Upper lobe of left lung (tissue), 4 donors: ENCODE measurements at regions not wholly inside any gene's neighbourhood (a gene's known extent, or its start where the extent isn't known, plus 50 kb on each side); places are given as distances from the start of the nearest gene placed in this dataset.

Experiments
- EP300 ChIP-seq, 4 donors: sonication (generic); formaldehyde crosslinking; IDR thresholded peaks; one replicate each; pipeline ENCODE4 v1.5.1; 2017; ENCODE audit warnings: antibody characterized with exemption in 4 of 4, control low read depth in 2 of 4
- POLR2A ChIP-seq, 4 donors: fragments of 450-650 bp; IDR thresholded peaks; one replicate each; pipeline ENCODE4 v1.5.1; 2016 to 2017; ENCODE audit warnings: antibody characterized with exemption in 4 of 4, mild to moderate bottlenecking in 2 of 4
- TF ChIP-seq, protein P1 (sequence below), 6 experiments: fragments of 450-650 bp in 4 of 6; fragments of 200-600 bp in 2 of 6; sonication (generic) in 2 of 6; IDR thresholded peaks; one replicate each; pipeline ENCODE4 v1.5.1; 2016 to 2019; ENCODE audit warnings: antibody characterized with exemption in 6 of 6

DNA sequence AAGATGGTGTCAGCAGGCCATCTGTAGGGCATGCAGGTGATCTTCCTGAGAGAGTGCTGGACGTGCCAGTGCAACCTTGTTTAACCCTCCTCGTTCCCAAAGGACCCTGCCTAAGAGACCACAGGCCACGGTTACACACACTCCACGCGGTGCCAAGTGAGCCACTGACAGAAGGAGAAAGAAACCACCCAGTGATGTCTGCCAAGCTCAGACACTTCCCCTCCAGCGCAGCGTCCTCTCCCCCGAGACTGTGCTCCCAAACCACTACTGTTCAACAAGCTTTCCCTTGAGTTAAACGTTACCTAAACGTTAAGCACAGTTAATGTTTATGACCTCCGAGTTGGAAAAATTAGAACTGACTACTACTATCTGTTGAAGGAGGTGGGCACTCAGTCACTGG, 119.1 kb upstream of the NCK2 start:
- TF ChIP-seq, protein P1, sequence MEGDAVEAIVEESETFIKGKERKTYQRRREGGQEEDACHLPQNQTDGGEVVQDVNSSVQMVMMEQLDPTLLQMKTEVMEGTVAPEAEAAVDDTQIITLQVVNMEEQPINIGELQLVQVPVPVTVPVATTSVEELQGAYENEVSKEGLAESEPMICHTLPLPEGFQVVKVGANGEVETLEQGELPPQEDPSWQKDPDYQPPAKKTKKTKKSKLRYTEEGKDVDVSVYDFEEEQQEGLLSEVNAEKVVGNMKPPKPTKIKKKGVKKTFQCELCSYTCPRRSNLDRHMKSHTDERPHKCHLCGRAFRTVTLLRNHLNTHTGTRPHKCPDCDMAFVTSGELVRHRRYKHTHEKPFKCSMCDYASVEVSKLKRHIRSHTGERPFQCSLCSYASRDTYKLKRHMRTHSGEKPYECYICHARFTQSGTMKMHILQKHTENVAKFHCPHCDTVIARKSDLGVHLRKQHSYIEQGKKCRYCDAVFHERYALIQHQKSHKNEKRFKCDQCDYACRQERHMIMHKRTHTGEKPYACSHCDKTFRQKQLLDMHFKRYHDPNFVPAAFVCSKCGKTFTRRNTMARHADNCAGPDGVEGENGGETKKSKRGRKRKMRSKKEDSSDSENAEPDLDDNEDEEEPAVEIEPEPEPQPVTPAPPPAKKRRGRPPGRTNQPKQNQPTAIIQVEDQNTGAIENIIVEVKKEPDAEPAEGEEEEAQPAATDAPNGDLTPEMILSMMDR (IDR thresholded peaks at IDR 0.05) = no peak
- TF ChIP-seq POLR2A (IDR thresholded peaks at IDR 0.05) (no peak), EP300 (IDR thresholded peaks at IDR 0.05) (no peak)
